Activated naive CD8-positive, alpha-beta T cell treated with anti-CD3 and anti-CD28 coated beads, Interleukin-2, amount 50 U/mL, for 24 hours (primary cell): ENCODE measurements at regions not wholly inside any gene's neighbourhood (a gene's known extent, or its start where the extent isn't known, plus 50 kb on each side); places are given as distances from the start of the nearest gene placed in this dataset.

Experiments
- ATAC-seq: fragments of 150-1000 bp; cut with Tn5 transposase; one replicate; pipeline ENCODE4 v1.10.0; 2021
- DNase-seq: peaks from one replicate; pipeline ENCODE4 v3.0.0; 2021
- H3K27ac Mint-ChIP-seq: one replicate; pipeline ENCODE4 v1.8.0; 2021; ENCODE audit warnings: mild to moderate bottlenecking, mixed read lengths
- H3K27me3 Mint-ChIP-seq: one replicate; pipeline ENCODE4 v1.8.0; 2021; ENCODE audit warnings: mixed read lengths
- H3K36me3 Mint-ChIP-seq: one replicate; pipeline ENCODE4 v1.8.0; 2021; ENCODE audit warnings: low read depth, mixed read lengths
- H3K4me1 Mint-ChIP-seq: one replicate; pipeline ENCODE4 v1.8.0; 2021; ENCODE audit warnings: mixed read lengths
- H3K4me3 Mint-ChIP-seq: one replicate; pipeline ENCODE4 v1.8.0; 2021; ENCODE audit warnings: mild to moderate bottlenecking, moderate library complexity, mixed read lengths
- H3K9me3 Mint-ChIP-seq: one replicate; pipeline ENCODE4 v1.8.0; 2021; ENCODE audit warnings: mixed read lengths

- no peaks in the 10 kb centered on the region for H3K4me1 Mint-ChIP-seq
- H3K36me3 Mint-ChIP-seq = no peaks in the 10 kb centered on the region
- H3K27ac Mint-ChIP-seq = no peak overlapping the region
- H3K27me3 Mint-ChIP-seq = no peaks in the 10 kb centered on the region
- no peak overlapping the region for H3K4me3 Mint-ChIP-seq
- no peak for DNase-seq
- H3K9me3 Mint-ChIP-seq = no peaks in the 10 kb centered on the region
- ATAC-seq = no peak
Measured at GRCh38 chr3:4119119-4119518, 184.1 kb upstream of the SETMAR start.

- no peaks in the 10 kb centered on the region for H3K27me3 Mint-ChIP-seq
- H3K36me3 Mint-ChIP-seq = no peaks in the 10 kb centered on the region
Measured at GRCh38 chr3:4125576-4125975, 177.6 kb upstream of the SETMAR start.

GRCh38 chr3:4138150-4138785 lies 164.9 kb upstream of the SETMAR start:
- Mint-ChIP-seq H3K9me3 (no peaks in the 10 kb centered on the region), H3K27me3 (no peaks in the 10 kb centered on the region), H3K4me1 (no peaks in the 10 kb centered on the region), H3K36me3 (no peaks in the 10 kb centered on the region), H3K4me3 (no peak overlapping the region), H3K27ac (no peak overlapping the region)
- no peak for DNase-seq
- ATAC-seq = no peak

More at GRCh38 chr3:4125576-4125975, 177.6 kb upstream of the SETMAR start:
- no peak for ATAC-seq
- H3K4me1 Mint-ChIP-seq = no peaks in the 10 kb centered on the region
- H3K27ac Mint-ChIP-seq = no peak overlapping the region
- H3K4me3 Mint-ChIP-seq = no peak overlapping the region
- DNase-seq = no peak
- no peaks in the 10 kb centered on the region for H3K9me3 Mint-ChIP-seq

GRCh38 chr3:4138786-4139431 lies 164.3 kb upstream of the SETMAR start:
- no peak for ATAC-seq
- H3K27me3 Mint-ChIP-seq = no peaks in the 10 kb centered on the region

GRCh38 chr3:4139462-4140140 lies 163.6 kb upstream of the SETMAR start:
- H3K27ac Mint-ChIP-seq = no peak overlapping the region
- no peaks in the 10 kb centered on the region for H3K4me1 Mint-ChIP-seq
- H3K36me3 Mint-ChIP-seq = no peaks in the 10 kb centered on the region
- DNase-seq = no peak
- no peaks in the 10 kb centered on the region for H3K9me3 Mint-ChIP-seq
- no peak overlapping the region for H3K4me3 Mint-ChIP-seq
- no peak for ATAC-seq
- no peaks in the 10 kb centered on the region for H3K27me3 Mint-ChIP-seq

More at GRCh38 chr3:4138786-4139431, 164.3 kb upstream of the SETMAR start:
- Mint-ChIP-seq H3K9me3 (no peaks in the 10 kb centered on the region), H3K27ac (no peak overlapping the region), H3K4me3 (no peak overlapping the region), H3K4me1 (no peaks in the 10 kb centered on the region), H3K36me3 (no peaks in the 10 kb centered on the region)
- no peak for DNase-seq

- H3K4me1 Mint-ChIP-seq = no peaks in the 10 kb centered on the region
- H3K27me3 Mint-ChIP-seq = no peaks in the 10 kb centered on the region
- no peak for ATAC-seq
- no peaks in the 10 kb centered on the region for H3K36me3 Mint-ChIP-seq
- no peak overlapping the region for H3K4me3 Mint-ChIP-seq
- no peak overlapping the region for H3K27ac Mint-ChIP-seq
- H3K9me3 Mint-ChIP-seq = no peaks in the 10 kb centered on the region
- no peak for DNase-seq
Measured at GRCh38 chr3:4140921-4141320, 162.2 kb upstream of the SETMAR start.

GRCh38 chr3:4147556-4148118 lies 155.5 kb upstream of the SETMAR start:
- ATAC-seq (no peak), DNase-seq (no peak)
- Mint-ChIP-seq H3K9me3 (no peaks in the 10 kb centered on the region), H3K4me1 (no peaks in the 10 kb centered on the region), H3K27ac (no peak overlapping the region), H3K27me3 (no peaks in the 10 kb centered on the region), H3K4me3 (no peak overlapping the region), H3K36me3 (no peaks in the 10 kb centered on the region)

- H3K36me3 Mint-ChIP-seq = no peaks in the 10 kb centered on the region
- no peaks in the 10 kb centered on the region for H3K27me3 Mint-ChIP-seq
- H3K4me1 Mint-ChIP-seq = no peaks in the 10 kb centered on the region
- H3K27ac Mint-ChIP-seq = no peak overlapping the region
- no peak for ATAC-seq
- no peaks in the 10 kb centered on the region for H3K9me3 Mint-ChIP-seq
- DNase-seq = no peak
- no peak overlapping the region for H3K4me3 Mint-ChIP-seq
Measured at GRCh38 chr3:4149296-4149695, 153.9 kb upstream of the SETMAR start.

- Mint-ChIP-seq H3K36me3 (no peaks in the 10 kb centered on the region), H3K27ac (no peak overlapping the region), H3K27me3 (no peaks in the 10 kb centered on the region), H3K9me3 (no peaks in the 10 kb centered on the region), H3K4me3 (no peak overlapping the region), H3K4me1 (no peaks in the 10 kb centered on the region)
- ATAC-seq (no peak), DNase-seq (no peak)
Measured at GRCh38 chr3:4150816-4151215, 152.4 kb upstream of the SETMAR start.

GRCh38 chr3:4151859-4152258 lies 151.3 kb upstream of the SETMAR start:
- Mint-ChIP-seq H3K27me3 (no peaks in the 10 kb centered on the region), H3K4me1 (no peaks in the 10 kb centered on the region), H3K9me3 (no peaks in the 10 kb centered on the region), H3K27ac (no peak overlapping the region), H3K4me3 (no peak overlapping the region), H3K36me3 (no peaks in the 10 kb centered on the region)
- DNase-seq (no peak), ATAC-seq (no peak)

GRCh38 chr3:4153771-4154170 lies 149.4 kb upstream of the SETMAR start:
- Mint-ChIP-seq H3K36me3 (no peaks in the 10 kb centered on the region), H3K4me3 (no peak overlapping the region), H3K4me1 (no peaks in the 10 kb centered on the region), H3K27me3 (no peaks in the 10 kb centered on the region), H3K27ac (no peak overlapping the region), H3K9me3 (no peaks in the 10 kb centered on the region)
- DNase-seq (no peak), ATAC-seq (no peak)

- no peaks in the 10 kb centered on the region for H3K36me3 Mint-ChIP-seq
- H3K27ac Mint-ChIP-seq = no peak overlapping the region
- no peaks in the 10 kb centered on the region for H3K27me3 Mint-ChIP-seq
- H3K9me3 Mint-ChIP-seq = no peaks in the 10 kb centered on the region
- ATAC-seq = no peak
- no peak overlapping the region for H3K4me3 Mint-ChIP-seq
- DNase-seq = no peak
- H3K4me1 Mint-ChIP-seq = no peaks in the 10 kb centered on the region
Measured at GRCh38 chr3:4158329-4158728, 144.8 kb upstream of the SETMAR start.

GRCh38 chr3:4162096-4162495 lies 141.1 kb upstream of the SETMAR start:
- DNase-seq (no peak), ATAC-seq (no peak)
- Mint-ChIP-seq H3K36me3 (no peaks in the 10 kb centered on the region), H3K4me1 (no peaks in the 10 kb centered on the region), H3K4me3 (no peak overlapping the region), H3K9me3 (no peaks in the 10 kb centered on the region), H3K27ac (no peak overlapping the region), H3K27me3 (no peaks in the 10 kb centered on the region)

GRCh38 chr3:4163011-4163410 lies 140.2 kb upstream of the SETMAR start:
- H3K4me1 Mint-ChIP-seq = no peaks in the 10 kb centered on the region
- no peak overlapping the region for H3K27ac Mint-ChIP-seq
- H3K36me3 Mint-ChIP-seq = no peaks in the 10 kb centered on the region
- H3K4me3 Mint-ChIP-seq = no peak overlapping the region
- no peaks in the 10 kb centered on the region for H3K27me3 Mint-ChIP-seq
- no peaks in the 10 kb centered on the region for H3K9me3 Mint-ChIP-seq
- DNase-seq (no peak), ATAC-seq (no peak)

- H3K4me3 Mint-ChIP-seq = no peak overlapping the region
- ATAC-seq = no peak
- H3K36me3 Mint-ChIP-seq = no peaks in the 10 kb centered on the region
- no peak overlapping the region for H3K27ac Mint-ChIP-seq
- no peaks in the 10 kb centered on the region for H3K27me3 Mint-ChIP-seq
- DNase-seq = no peak
- no peaks in the 10 kb centered on the region for H3K4me1 Mint-ChIP-seq
- no peaks in the 10 kb centered on the region for H3K9me3 Mint-ChIP-seq
Measured at GRCh38 chr3:4166540-4166939, 136.6 kb upstream of the SETMAR start.
